ENCODE measurements at regions not wholly inside any gene's neighbourhood (a gene's known extent, or its start where the extent isn't known, plus 50 kb on each side); places are given as distances from the start of the nearest gene placed in this dataset.

- no peak for DNase-seq
Measured at GRCh38 chr3:151995091-151995490, 121.6 kb downstream of the SUCNR1 start.

DNA sequence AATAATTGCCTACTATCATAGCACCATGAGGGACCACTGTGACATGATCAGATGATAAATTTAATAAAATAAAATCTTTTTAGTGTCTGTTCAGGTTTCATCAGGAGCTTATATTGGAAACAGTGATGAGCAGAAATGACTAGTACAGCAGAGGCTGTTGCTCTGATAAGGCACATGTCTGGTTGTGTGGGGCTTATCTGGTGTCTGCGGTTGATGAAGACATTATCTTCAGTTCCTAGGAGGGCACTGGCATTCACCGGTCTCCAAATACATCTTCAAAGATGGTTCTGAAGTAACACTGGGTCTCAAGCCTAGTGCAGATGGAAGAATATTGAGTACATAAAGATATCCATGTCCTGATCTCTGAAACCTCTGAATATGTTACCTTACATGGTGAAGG is 125.3 kb downstream of the SUCNR1 start:
- no peak for DNase-seq

DNA sequence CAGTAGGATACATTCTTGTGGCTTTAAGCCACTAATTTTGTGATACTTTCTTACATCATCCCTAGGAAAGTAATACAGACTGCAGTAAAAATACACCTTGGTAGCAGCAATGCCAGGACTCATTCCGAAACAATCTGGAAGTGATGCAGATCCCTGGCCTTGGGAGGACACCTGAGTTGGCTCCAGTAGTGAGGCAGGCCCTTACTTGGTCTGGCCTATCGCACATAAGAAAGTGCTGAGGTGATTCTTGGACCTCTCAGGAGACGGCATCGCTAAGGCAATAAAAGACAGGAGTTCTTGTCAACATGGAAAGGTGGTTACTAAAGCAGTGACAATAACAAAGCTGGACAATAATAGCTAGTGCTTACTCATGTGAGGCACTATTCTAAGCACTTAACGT is 126.5 kb downstream of the SUCNR1 start:
- DNase-seq = no peak

DNA sequence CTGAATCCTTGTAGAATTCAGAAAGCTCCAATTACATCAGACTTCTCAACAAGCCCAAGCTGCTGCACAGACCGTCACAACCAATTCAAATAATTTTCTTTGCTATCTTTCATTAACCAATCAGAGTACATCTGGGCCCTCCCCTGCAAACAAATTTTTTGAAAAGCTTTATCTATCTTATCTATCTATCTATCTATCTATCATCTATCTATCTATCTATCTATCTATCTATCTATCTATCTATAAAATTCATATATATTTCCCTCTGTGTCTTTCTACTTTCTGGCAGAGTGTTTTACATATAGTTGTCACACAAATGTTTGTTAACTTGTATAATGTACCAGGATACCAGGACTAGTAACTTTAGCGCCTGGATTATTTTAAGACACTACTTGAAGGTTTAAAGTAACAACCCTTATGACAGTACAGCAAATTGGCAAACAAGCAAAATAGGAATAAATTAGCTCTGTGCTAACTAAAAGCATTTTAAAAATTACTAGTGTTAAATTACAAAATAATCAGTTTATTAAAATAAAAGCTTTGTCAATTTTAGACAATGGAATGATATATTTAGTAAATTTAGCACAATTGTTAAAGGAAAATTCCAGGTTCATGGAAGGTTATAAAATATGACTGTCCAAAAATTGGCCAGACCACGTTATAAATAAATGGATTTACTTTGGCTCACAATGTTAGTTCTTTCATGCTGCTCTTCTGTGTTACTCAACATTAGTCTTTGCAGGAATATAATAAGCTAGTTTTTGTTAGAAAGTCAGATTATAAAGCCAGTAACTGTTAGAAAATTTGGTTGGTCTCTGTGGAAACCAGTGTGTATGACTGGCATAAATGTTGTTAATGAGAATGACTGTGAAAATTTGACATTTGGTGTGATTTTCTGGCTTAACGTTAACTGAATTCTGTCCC is 138.6 kb downstream of the SUCNR1 start:
- DNase-seq = no peak

DNA sequence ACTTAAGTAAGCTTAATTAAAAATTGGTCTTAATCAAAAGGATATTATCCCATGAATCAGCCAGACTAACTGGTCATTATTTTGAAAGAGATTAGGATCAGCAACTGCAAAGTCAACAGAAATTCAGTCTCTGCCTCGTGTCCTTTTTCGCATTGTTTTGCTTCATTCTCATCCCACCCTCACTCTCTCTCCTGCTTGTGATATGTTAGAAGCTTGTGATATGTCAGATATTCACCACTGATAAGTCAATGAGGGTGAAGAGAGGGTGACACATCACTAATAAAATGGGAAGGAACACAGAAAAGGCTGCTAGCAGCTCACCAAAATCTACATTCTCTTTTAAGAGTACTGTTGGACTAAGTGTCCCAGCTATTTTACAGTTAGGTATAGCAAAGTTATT is 146.1 kb downstream of the SUCNR1 start:
- DNase-seq = no peak

GRCh38 chr3:152021951-152022461 is 148.6 kb downstream of the SUCNR1 start:
- DNase-seq = peak; percentile 62

DNA sequence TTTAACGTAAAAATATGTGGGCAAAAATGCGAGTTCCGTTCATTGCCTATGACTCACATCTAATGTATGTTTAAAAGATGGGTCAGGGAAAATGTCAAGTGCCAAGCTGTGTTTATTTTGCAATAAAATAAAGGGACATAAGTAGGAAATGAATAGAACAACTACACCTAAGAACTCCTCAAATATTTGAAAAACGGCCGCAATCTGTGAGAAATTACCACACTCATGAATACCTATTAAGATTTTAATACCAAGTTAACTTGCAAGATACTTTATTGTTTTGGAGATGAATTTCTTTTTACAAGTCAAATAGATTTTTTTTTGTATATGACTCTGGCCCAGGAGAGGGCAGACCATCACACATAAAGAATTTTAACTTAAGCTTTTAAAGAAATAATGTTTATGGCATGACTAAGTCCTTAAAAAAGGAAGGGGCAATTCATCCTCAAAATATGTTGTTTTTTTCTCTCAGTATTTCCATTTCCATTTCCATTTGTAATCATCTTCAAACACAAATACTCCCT is 152.7 kb downstream of the SUCNR1 start:
- DNase-seq = no peak

- no peak for DNase-seq
Measured at GRCh38 chr3:152030320-152030719, 156.9 kb downstream of the SUCNR1 start.

GRCh38 chr3:152031321-152031720 is 157.9 kb downstream of the SUCNR1 start:
- no peak for DNase-seq

- DNase-seq = no peak
Measured at GRCh38 chr3:152037297-152037696, 163.9 kb downstream of the SUCNR1 start.

GRCh38 chr3:152037953-152038352 is 164.5 kb downstream of the SUCNR1 start:
- DNase-seq = no peak

- DNase-seq = no peak
Measured at GRCh38 chr3:152038490-152038889, 165.0 kb downstream of the SUCNR1 start.

DNA sequence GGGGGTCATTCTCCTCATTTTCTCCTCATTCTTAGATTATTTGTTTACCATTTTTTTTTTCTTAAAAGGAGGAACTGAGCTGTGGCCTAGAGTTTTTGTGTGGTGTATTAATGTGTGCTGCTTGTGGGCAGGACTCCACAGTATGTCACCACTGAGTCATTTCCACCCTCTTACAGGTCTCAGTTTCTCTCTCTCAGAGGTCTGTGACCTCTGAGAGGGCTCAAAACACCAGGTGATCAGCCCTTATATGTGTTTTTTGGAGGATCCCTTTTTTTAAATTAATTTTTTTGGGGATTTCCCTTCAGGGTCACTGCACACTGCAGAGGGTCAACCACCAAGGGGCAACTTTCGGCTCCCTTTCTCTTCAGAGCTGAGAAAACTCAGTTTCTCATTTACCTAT is 166.4 kb downstream of the SUCNR1 start:
- DNase-seq = no peak

GRCh38 chr3:152040319-152040718 is 166.9 kb downstream of the SUCNR1 start:
- DNase-seq = no peak

DNA sequence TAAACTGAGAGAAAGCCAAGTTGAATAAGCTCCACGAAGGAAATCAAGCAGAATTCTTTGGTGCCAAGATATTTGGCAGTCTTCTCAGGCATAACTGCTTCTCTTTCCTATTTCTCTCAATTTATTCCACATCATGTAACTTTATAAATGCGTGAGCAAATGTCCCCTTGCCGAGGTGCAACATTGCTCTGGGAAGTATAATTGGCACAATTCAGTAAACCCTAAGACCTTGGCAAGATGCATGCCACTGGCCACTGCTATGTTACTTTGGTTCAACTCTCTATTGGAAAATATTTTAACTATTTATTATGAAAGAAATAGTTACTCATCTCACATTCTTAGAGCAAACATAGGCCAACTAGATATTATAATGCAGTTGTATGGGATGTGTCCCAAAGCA is 170.2 kb downstream of the SUCNR1 start:
- no peak for DNase-seq

DNA sequence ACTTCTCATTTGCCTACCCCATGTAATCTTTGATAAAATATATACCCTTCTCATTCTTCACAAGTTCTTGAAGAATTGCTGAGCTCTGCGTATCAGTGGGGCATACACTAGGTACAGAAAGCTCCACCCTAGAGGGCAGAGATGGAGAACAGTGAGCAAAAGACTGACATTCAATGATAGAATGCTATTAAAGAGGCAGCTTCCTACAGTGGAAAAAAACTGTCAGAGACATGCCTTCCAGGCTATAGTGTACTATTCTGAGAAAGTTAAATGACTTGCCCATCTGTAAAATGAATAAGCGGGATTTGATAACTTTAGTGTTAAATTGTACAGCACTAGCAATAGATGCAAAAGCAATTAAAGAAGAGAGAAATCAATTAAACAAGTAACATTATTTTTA is 172.8 kb downstream of the SUCNR1 start:
- DNase-seq = no peak

GRCh38 chr3:152047465-152047864 is 174.0 kb downstream of the SUCNR1 start:
- no peak for DNase-seq

- no peak for DNase-seq
Measured at GRCh38 chr3:152048831-152049230, 175.4 kb downstream of the SUCNR1 start.

DNA sequence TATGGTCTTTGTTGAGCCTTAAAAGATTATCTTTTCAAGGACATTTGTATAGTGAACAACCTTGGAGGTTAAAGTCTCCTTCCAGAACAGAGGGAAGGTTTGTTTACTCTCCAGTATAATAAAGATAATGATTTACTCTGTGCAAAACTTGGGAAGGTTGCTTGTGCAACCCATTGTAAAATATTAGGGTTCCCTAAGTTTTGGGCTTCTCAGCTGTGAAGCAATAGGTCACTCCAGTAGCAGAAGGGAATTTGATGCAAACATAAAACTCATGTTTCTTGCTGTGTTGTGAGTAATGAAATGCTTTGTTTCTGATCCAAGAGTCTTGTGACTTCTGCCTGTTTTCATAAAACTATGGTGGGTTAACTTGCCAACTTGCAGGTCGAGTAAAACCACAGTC is 177.5 kb downstream of the SUCNR1 start:
- no peak for DNase-seq

GRCh38 chr3:152051501-152052404 is 178.3 kb downstream of the SUCNR1 start:
- no peak for DNase-seq

GRCh38 chr3:152053866-152054265 is 180.4 kb downstream of the SUCNR1 start:
- no peak for DNase-seq

DNA sequence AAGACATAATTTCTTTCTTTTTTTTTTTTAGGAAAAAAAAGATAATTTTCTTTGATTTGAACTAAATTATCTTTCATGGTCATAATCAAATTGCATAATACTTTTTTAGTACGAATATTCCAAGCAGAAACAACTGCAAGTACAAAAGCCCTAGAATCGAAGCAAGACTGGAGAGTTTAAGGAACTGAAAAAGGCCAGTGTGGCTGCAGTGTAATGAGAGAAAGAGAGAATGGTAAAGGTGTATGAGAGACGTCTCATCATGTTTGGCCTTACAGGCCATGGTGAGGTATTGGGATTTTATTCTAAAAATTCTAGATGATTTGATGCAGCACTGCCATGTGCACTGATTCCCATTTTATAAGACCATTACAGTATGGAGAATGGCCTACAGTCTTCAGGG is 180.9 kb downstream of the SUCNR1 start:
- no peak for DNase-seq

DNA sequence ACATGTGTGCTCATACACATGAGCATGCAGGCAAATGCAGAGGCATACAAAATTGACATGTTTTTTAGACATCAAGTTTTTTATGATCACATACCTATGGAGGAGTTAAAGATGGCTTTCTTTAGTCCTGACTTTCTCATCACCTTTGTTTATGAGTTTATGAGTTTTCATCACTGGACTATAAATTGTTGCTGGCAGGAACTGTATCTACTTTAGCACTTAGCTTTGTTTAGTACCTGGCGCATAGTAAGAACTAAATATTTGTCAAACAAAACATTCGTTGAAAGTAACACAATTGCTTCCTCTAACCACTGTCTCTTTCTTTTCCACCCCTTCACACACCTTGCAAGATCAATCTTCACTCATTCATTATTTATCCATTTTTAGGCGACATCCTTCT is 182.6 kb downstream of the SUCNR1 start:
- DNase-seq = no peak
